OCI-LY7 (cell line): ENCODE measurements at regions not wholly inside any gene's neighbourhood (a gene's known extent, or its start where the extent isn't known, plus 50 kb on each side); places are given as distances from the start of the nearest gene placed in this dataset.

ENCODE experiments used
- BruUV-seq: library from RNA; stranded (reverse); fragments of 400-500 nt; replicated peaks from 2 replicates; lab custom pipeline; 2021; lab: Mats Ljungman, UMichigan
- CTCF ChIA-PET: fragments of 300-600 bp; sonication (Branson Sonifier 250); formaldehyde crosslinking; loops from one replicate; lab custom pipeline; 2022; ENCODE audit warnings: antibody characterized with exemption; ENCODE audit not compliant: unreplicated experiment; lab: Charles Lee
- POLR2A ChIA-PET: fragments of 300-600 bp; sonication (Branson Sonifier 250); formaldehyde crosslinking; loops from one replicate; lab custom pipeline; 2022; ENCODE audit warnings: antibody characterized with exemption; lab: Charles Lee
- DNase-seq: peaks from one replicate; pipeline ENCODE4 v3.0.0-alpha.2; 2015; ENCODE audit warnings: low spot score
- H2AFZ ChIP-seq: fragments of 200-600 bp; sonication (generic), shearing (Covaris generic); 2 replicates; pipeline ENCODE4 v1.6.1; 2014; ENCODE audit warnings: mild to moderate bottlenecking, antibody characterized with exemption, low read length, moderate library complexity
- H3K27ac ChIP-seq: fragments of 200-600 bp; sonication (generic); 2 replicates; pipeline ENCODE4 v1.5.1; 2014; ENCODE audit warnings: mixed run types, low read depth, mild to moderate bottlenecking, moderate library complexity, low read length, inconsistent platforms; ENCODE audit not compliant: poor library complexity, severe bottlenecking
- H3K36me3 ChIP-seq: fragments of 200-600 bp; sonication (generic); 2 replicates; pipeline ENCODE4 v1.6.1; 2014; ENCODE audit warnings: mild to moderate bottlenecking, antibody characterized with exemption, low read length, moderate library complexity, mixed read lengths; ENCODE audit not compliant: insufficient read depth
- H3K4me1 ChIP-seq: fragments of 200-600 bp; sonication (generic); 2 replicates; pipeline ENCODE4 v1.5.1; 2014; ENCODE audit warnings: mild to moderate bottlenecking, low read length; ENCODE audit not compliant: insufficient read depth, poor library complexity, severe bottlenecking
- H3K4me2 ChIP-seq: fragments of 200-600 bp; sonication (generic); 2 replicates; pipeline ENCODE4 v1.6.1; 2014; ENCODE audit warnings: mild to moderate bottlenecking, low read length
- H3K4me3 ChIP-seq: fragments of 200-600 bp; sonication (generic); 2 replicates; pipeline ENCODE4 v1.5.1; 2014; ENCODE audit warnings: mild to moderate bottlenecking, low read depth, low read length; ENCODE audit not compliant: poor library complexity, severe bottlenecking
- H3K79me2 ChIP-seq: fragments of 200-600 bp; sonication (generic); 2 replicates; pipeline ENCODE4 v1.6.1; 2016; ENCODE audit warnings: low read depth, mild to moderate bottlenecking, low read length, moderate library complexity, mixed read lengths; ENCODE audit not compliant: insufficient read depth
- H3K9me2 ChIP-seq: fragments of 200-600 bp; sonication (generic); 2 replicates; pipeline ENCODE4 v1.6.1; 2016; ENCODE audit warnings: mild to moderate bottlenecking, low read length, mixed read lengths; ENCODE audit not compliant: insufficient read depth
- H3K9me3 ChIP-seq: fragments of 200-600 bp; sonication (generic); 2 replicates; pipeline ENCODE4 v1.6.1; 2014; ENCODE audit warnings: mild to moderate bottlenecking, mixed run types, low read length, mixed read lengths
- H4K20me1 ChIP-seq: fragments of 200-600 bp; sonication (generic); 2 replicates; pipeline ENCODE4 v1.6.1; 2014; ENCODE audit warnings: mild to moderate bottlenecking, antibody characterized with exemption, low read length, moderate library complexity, mixed read lengths; ENCODE audit not compliant: insufficient read depth
- EZH2phosphoT487 ChIP-seq: fragments of 200-600 bp; sonication (generic); IDR thresholded peaks from 2 replicates; pipeline ENCODE4 v1.6.1; 2018; ENCODE audit warnings: low read depth, borderline replicate concordance, mild to moderate bottlenecking, mixed run types, antibody characterized with exemption, low read length, moderate library complexity, mixed read lengths
- intact Hi-C: fragments of 100-400 bp; cut with micrococcal nuclease; formaldehyde crosslinking; loops from one replicate; pipeline ENCODE4 v1.10.0; 2022; ENCODE audit not compliant: unreplicated experiment
- TF ChIP-seq, protein P1 (sequence below): fragments of 200-600 bp; sonication (generic); conservative IDR thresholded peaks from 2 replicates; pipeline ENCODE4 v1.5.1; 2014; ENCODE audit warnings: mild to moderate bottlenecking, antibody characterized with exemption, low read length, moderate library complexity, mixed read lengths

DNA sequence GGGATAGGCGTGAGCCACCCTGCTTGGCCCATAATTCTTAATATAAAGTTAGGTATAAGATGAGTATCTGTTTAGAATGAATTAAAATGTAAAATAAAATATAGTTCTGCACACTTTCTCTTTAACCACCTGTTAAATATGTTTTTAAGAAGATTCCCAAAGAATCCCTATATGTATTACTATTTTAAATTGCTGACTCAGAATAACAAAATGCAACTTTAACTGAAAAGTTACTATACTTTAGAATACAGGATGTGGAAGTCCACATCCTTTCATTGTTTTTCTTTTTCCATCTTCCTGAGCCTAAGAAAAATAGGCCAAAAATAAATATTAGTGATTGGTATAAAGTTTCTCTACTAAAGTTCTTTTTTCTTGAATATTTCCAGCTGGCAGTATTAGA, 325.6 kb upstream of the EYS start:
- Histone ChIP-seq H3K9me3 (no peaks in the 10 kb centered on the region), H3K4me3 (no peak overlapping the region), H3K9me2 (no peaks in the 10 kb centered on the region), H3K4me2 (no peak overlapping the region), H3K36me3 (no peaks in the 10 kb centered on the region), H3K4me1 (no peaks in the 10 kb centered on the region), H3K27ac (no peak overlapping the region), H2AFZ (no peak overlapping the region), H4K20me1 (no peaks in the 10 kb centered on the region), H3K79me2 (no peaks in the 10 kb centered on the region)
- BruUV-seq, result no TSS peak
- CTCF ChIA-PET, result no interaction called here
- TF ChIP-seq, protein P1, sequence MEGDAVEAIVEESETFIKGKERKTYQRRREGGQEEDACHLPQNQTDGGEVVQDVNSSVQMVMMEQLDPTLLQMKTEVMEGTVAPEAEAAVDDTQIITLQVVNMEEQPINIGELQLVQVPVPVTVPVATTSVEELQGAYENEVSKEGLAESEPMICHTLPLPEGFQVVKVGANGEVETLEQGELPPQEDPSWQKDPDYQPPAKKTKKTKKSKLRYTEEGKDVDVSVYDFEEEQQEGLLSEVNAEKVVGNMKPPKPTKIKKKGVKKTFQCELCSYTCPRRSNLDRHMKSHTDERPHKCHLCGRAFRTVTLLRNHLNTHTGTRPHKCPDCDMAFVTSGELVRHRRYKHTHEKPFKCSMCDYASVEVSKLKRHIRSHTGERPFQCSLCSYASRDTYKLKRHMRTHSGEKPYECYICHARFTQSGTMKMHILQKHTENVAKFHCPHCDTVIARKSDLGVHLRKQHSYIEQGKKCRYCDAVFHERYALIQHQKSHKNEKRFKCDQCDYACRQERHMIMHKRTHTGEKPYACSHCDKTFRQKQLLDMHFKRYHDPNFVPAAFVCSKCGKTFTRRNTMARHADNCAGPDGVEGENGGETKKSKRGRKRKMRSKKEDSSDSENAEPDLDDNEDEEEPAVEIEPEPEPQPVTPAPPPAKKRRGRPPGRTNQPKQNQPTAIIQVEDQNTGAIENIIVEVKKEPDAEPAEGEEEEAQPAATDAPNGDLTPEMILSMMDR, result no peak
- no peak for TF ChIP-seq EZH2phosphoT487
- intact Hi-C loops, result no loop called here
- POLR2A ChIA-PET, result no interaction called here
- DNase-seq, result no peak

DNA sequence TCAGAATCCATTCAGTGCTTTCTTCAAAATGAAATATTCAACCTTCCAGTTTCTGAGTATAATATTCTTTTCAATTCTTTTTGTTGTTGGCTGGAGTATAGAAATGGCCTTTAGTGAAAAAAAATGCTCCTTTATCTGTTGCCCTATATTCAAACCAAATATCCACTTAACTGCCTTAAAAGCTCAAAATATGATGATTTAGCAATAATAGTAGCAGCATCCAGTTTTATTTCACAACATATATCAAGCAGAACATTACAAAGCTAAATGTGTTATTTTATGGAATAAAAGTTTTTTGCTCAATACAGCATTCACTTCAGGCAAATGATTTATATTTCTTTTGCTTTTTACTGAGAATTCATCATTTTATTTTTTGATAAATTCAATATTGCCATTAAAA, 322.4 kb upstream of the EYS start:
- POLR2A ChIA-PET, result interaction anchor here (1.0 kb wide), 1 partner anchor 38 kb away, joined by 3 read pairs; no protein-coding TSS in a partner anchor
- TF ChIP-seq EZH2phosphoT487, result no peak
- TF ChIP-seq, protein P1, result no peak
- BruUV-seq, result no TSS peak

DNA sequence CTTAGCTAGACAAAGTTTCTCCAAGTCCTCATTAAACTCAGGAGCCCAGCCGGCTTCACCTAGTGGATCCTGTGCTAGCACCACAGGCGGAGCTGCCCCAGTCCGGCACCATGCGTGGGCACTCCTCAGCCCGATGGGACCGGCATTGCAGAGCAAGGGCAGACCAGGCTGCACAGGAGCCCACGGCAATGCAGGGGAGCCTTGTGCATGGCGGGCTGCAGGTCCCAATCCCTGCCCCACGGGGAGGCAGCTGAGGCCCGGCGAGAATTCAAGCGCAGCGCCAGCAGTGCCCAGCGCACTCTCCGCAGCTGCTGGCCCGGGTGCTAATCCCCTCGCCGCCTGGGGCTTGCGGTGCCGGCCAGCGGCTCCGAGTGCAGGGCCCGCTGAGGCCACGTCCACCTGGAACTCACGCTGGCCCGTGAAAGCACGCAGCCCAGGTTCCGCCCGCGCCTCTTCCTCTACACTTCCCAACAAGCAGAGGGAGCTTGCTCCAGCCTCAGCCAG, 292.3 kb upstream of the EYS start:
- Histone ChIP-seq H3K4me3 (no peak overlapping the region), H3K4me1 (no peaks in the 10 kb centered on the region), H3K4me2 (no peak overlapping the region), H2AFZ (no peak overlapping the region), H3K36me3 (no peaks in the 10 kb centered on the region), H3K9me2 (no peaks in the 10 kb centered on the region), H4K20me1 (no peaks in the 10 kb centered on the region), H3K9me3 (no peaks in the 10 kb centered on the region), H3K27ac (no peak overlapping the region), H3K79me2 (no peaks in the 10 kb centered on the region)
- no peak for DNase-seq
- intact Hi-C loops, result no loop called here
- no TSS peak for BruUV-seq
- no peak for TF ChIP-seq EZH2phosphoT487
- TF ChIP-seq, protein P1, result no peak
- ChIA-PET CTCF (no interaction called here), POLR2A (no interaction called here)

More for the DNA sequence above, 322.4 kb upstream of the EYS start:
- H4K20me1 ChIP-seq, result no peaks in the 10 kb centered on the region
- CTCF ChIA-PET, result interaction anchor here (1.0 kb wide), 1 partner anchor 11 kb away, joined by 3 read pairs; no protein-coding TSS in a partner anchor
- intact Hi-C loops, result no loop called here
- H2AFZ ChIP-seq, result no peak overlapping the region
- no peak overlapping the region for H3K27ac ChIP-seq
- no peaks in the 10 kb centered on the region for H3K4me1 ChIP-seq
- DNase-seq, result no peak
- H3K4me2 ChIP-seq, result no peak overlapping the region
- no peak overlapping the region for H3K4me3 ChIP-seq
- no peaks in the 10 kb centered on the region for H3K79me2 ChIP-seq
- H3K9me2 ChIP-seq, result no peaks in the 10 kb centered on the region
- no peaks in the 10 kb centered on the region for H3K9me3 ChIP-seq
- no peaks in the 10 kb centered on the region for H3K36me3 ChIP-seq
